Type B pancreatic cell (in vitro differentiated cells): ENCODE measurements at regions not wholly inside any gene's neighbourhood (a gene's known extent, or its start where the extent isn't known, plus 50 kb on each side); places are given as distances from the start of the nearest gene placed in this dataset.

ENCODE experiments used
- DNase-seq: peaks from one replicate; pipeline ENCODE4 v3.0.0; 2021; ENCODE audit warnings: mixed read lengths; ENCODE audit not compliant: unreplicated experiment; ENCODE audit errors: extremely low spot score
- H3K27ac Mint-ChIP-seq: 2 replicates; pipeline ENCODE4 v1.8.0; 2021; ENCODE audit warnings: mild to moderate bottlenecking, mixed read lengths
- H3K27me3 Mint-ChIP-seq: 2 replicates; pipeline ENCODE4 v1.8.0; 2021; ENCODE audit warnings: mixed read lengths
- H3K36me3 Mint-ChIP-seq: 2 replicates; pipeline ENCODE4 v1.8.0; 2021; ENCODE audit warnings: mixed read lengths
- H3K4me1 Mint-ChIP-seq: one replicate; pipeline ENCODE4 v1.8.0; 2021; ENCODE audit warnings: mixed read lengths; ENCODE audit not compliant: unreplicated experiment
- H3K4me3 Mint-ChIP-seq: 2 replicates; pipeline ENCODE4 v1.8.0; 2021; ENCODE audit warnings: mild to moderate bottlenecking, mixed read lengths
- H3K9me3 Mint-ChIP-seq: 2 replicates; pipeline ENCODE4 v1.8.0; 2021; ENCODE audit warnings: mixed read lengths
- CTCF ChIP-seq: fragments of 200-600 bp; sonication (generic); conservative IDR thresholded peaks from 2 replicates; pipeline ENCODE4 v1.5.0; 2021; ENCODE audit warnings: antibody characterized with exemption, mild to moderate bottlenecking

- TF ChIP-seq CTCF = no peak
- DNase-seq = no peak
- Mint-ChIP-seq H3K36me3 (no peaks in the 10 kb centered on the region), H3K27ac (no peak overlapping the region), H3K4me3 (no peak overlapping the region), H3K4me1 (peaks cover 2% of the 10 kb centered on the region), H3K9me3 (peaks cover 5% of the 10 kb centered on the region), H3K27me3 (no peaks in the 10 kb centered on the region)
These were observed 141.7 kb downstream of the RBM43 start for GRCh38 chr2:151120011-151120410.

GRCh38 chr2:151119374-151119773 is 142.3 kb downstream of the RBM43 start:
- H3K9me3 Mint-ChIP-seq = peaks cover 5% of the 10 kb centered on the region
- no peak overlapping the region for H3K27ac Mint-ChIP-seq
- no peak overlapping the region for H3K4me3 Mint-ChIP-seq
- TF ChIP-seq CTCF = no peak
- no peaks in the 10 kb centered on the region for H3K27me3 Mint-ChIP-seq
- H3K4me1 Mint-ChIP-seq = peaks cover 4% of the 10 kb centered on the region
- DNase-seq = no peak
- no peaks in the 10 kb centered on the region for H3K36me3 Mint-ChIP-seq

GRCh38 chr2:151118269-151118668 is 143.4 kb downstream of the RBM43 start:
- TF ChIP-seq CTCF = no peak
- Mint-ChIP-seq H3K27me3 (no peaks in the 10 kb centered on the region), H3K27ac (no peak overlapping the region), H3K4me1 (peaks cover 4% of the 10 kb centered on the region), H3K36me3 (no peaks in the 10 kb centered on the region), H3K4me3 (no peak overlapping the region), H3K9me3 (peaks cover 10% of the 10 kb centered on the region)
- DNase-seq = no peak

- H3K27ac Mint-ChIP-seq = no peak overlapping the region
- H3K27me3 Mint-ChIP-seq = no peaks in the 10 kb centered on the region
- DNase-seq = no peak
- no peak for TF ChIP-seq CTCF
- peaks cover 4% of the 10 kb centered on the region for H3K4me1 Mint-ChIP-seq
- H3K36me3 Mint-ChIP-seq = no peaks in the 10 kb centered on the region
- no peak overlapping the region for H3K4me3 Mint-ChIP-seq
- peaks cover 10% of the 10 kb centered on the region for H3K9me3 Mint-ChIP-seq
These were observed 146.8 kb downstream of the RBM43 start for GRCh38 chr2:151114874-151115273.

- TF ChIP-seq CTCF = no peak
- Mint-ChIP-seq H3K36me3 (no peaks in the 10 kb centered on the region), H3K4me1 (peaks cover 4% of the 10 kb centered on the region), H3K9me3 (peaks cover 7% of the 10 kb centered on the region), H3K4me3 (no peak overlapping the region), H3K27ac (no peak overlapping the region), H3K27me3 (no peaks in the 10 kb centered on the region)
- no peak for DNase-seq
These were observed 148.3 kb downstream of the RBM43 start for GRCh38 chr2:151113318-151113717.

- TF ChIP-seq CTCF = no peak
- no peak for DNase-seq
- Mint-ChIP-seq H3K4me1 (peaks cover 4% of the 10 kb centered on the region), H3K4me3 (no peak overlapping the region), H3K27ac (no peak overlapping the region), H3K9me3 (peaks cover 8% of the 10 kb centered on the region), H3K27me3 (no peaks in the 10 kb centered on the region), H3K36me3 (no peaks in the 10 kb centered on the region)
These were observed 149.9 kb downstream of the RBM43 start for GRCh38 chr2:151111599-151112278.
